A549 (cell line): ENCODE measurements at regions not wholly inside any gene's neighbourhood (a gene's known extent, or its start where the extent isn't known, plus 50 kb on each side); places are given as distances from the start of the nearest gene placed in this dataset.

ENCODE experiments used
- JUN ChIP-seq, 2 experiments: fragments of >200 bp; sonication (Bioruptor Twin); formaldehyde crosslinking; IDR thresholded peaks; 2 replicates in 1 of 2; 3 replicates in 1 of 2; pipeline ENCODE4 v1.6.1; 2016 to 2017
- TF ChIP-seq, protein P1 (sequence below): fragments of 200-600 bp; sonication (generic); IDR thresholded peaks from 2 replicates; pipeline ENCODE4 v1.6.1; 2016; ENCODE audit warnings: antibody characterized with exemption, mild to moderate bottlenecking, moderate library complexity
- TF ChIP-seq, protein P2 (sequence below): fragments of 450-650 bp; IDR thresholded peaks from 2 replicates; pipeline ENCODE4 v1.6.1; 2014; ENCODE audit warnings: antibody characterized with exemption

DNA sequence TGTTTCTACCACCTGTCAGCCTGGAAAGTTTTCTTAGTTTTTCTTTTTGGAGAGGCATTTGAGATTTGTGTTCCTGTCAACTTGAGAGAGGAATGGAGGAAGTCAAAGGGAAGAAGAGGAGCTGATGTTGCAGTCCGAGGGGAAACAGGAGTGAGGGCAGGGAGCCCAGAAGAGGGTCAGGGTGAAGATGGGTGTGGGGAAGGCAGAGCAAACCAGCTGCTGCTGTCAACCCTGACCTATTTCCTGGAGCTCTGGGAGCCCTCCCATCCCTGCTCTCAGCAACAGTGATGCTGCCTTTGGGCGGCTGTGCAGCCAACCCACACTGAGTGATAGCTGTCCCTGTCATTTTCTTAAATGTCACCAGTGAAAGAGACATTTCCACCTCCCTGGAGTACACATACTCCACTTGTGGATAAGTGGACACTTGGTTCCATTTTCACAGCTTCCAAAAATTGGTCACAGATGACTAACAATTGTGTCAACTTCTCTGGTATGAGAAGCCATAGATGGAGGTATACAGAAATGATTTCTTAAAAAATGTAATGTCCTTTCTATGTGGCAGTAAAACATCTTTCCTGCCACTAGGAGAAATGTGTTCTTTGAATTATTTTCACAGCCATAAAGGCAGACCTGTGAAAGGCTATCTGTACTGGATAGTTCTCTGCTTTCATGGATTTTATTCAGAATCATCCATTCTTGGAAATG is 556.3 kb upstream of the TBL1XR1 start:
- TF ChIP-seq, protein P1, sequence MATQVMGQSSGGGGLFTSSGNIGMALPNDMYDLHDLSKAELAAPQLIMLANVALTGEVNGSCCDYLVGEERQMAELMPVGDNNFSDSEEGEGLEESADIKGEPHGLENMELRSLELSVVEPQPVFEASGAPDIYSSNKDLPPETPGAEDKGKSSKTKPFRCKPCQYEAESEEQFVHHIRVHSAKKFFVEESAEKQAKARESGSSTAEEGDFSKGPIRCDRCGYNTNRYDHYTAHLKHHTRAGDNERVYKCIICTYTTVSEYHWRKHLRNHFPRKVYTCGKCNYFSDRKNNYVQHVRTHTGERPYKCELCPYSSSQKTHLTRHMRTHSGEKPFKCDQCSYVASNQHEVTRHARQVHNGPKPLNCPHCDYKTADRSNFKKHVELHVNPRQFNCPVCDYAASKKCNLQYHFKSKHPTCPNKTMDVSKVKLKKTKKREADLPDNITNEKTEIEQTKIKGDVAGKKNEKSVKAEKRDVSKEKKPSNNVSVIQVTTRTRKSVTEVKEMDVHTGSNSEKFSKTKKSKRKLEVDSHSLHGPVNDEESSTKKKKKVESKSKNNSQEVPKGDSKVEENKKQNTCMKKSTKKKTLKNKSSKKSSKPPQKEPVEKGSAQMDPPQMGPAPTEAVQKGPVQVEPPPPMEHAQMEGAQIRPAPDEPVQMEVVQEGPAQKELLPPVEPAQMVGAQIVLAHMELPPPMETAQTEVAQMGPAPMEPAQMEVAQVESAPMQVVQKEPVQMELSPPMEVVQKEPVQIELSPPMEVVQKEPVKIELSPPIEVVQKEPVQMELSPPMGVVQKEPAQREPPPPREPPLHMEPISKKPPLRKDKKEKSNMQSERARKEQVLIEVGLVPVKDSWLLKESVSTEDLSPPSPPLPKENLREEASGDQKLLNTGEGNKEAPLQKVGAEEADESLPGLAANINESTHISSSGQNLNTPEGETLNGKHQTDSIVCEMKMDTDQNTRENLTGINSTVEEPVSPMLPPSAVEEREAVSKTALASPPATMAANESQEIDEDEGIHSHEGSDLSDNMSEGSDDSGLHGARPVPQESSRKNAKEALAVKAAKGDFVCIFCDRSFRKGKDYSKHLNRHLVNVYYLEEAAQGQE: no peak
- TF ChIP-seq, protein P2, sequence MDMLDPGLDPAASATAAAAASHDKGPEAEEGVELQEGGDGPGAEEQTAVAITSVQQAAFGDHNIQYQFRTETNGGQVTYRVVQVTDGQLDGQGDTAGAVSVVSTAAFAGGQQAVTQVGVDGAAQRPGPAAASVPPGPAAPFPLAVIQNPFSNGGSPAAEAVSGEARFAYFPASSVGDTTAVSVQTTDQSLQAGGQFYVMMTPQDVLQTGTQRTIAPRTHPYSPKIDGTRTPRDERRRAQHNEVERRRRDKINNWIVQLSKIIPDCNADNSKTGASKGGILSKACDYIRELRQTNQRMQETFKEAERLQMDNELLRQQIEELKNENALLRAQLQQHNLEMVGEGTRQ: no peak
- TF ChIP-seq JUN (IDR thresholded peaks at IDR 0.05): no peak
